ENCODE measurements at regions not wholly inside any gene's neighbourhood (a gene's known extent, or its start where the extent isn't known, plus 50 kb on each side); places are given as distances from the start of the nearest gene placed in this dataset.

GRCh38 chr2:80725001-80725400 lies 420.4 kb upstream of the LRRTM1 start:
- H3K36me3 ChIP-seq, result no peaks in the 10 kb centered on the region
- DNase-seq, result no peak
- no peaks in the 10 kb centered on the region for H3K4me1 ChIP-seq
- intact Hi-C loops (cut with micrococcal nuclease), result no loop called here
- H3K9me3 ChIP-seq (replicated peaks), result peaks cover 15% of the 10 kb centered on the region
- no peak overlapping the region for H3K4me3 ChIP-seq
- no peaks in the 10 kb centered on the region for H3K27me3 ChIP-seq (ENCODE audit: low read depth)
- H3K27ac ChIP-seq (replicated peaks), result no peak overlapping the region
- no peak for TF ChIP-seq CTCF (IDR thresholded peaks at IDR 0.05; ENCODE audit: borderline replicate concordance)

DNA sequence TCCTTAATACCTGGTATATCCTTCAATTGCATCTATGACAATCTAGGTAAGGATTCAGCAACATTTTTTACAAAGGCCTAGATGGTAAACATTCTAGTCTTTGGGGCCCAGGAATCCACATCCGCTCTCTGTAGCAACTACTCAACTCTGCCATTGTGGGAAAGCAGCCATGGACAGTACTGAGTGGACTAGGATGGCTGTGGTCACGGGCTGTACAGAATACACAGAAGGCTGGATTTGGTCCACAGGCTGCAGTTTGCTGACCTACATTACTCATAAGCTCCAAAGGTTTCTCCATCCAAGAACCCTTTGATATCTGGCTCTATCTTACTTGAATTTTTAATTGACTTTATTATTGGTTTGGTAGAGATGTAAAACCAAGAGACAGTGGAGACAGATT lies 418.3 kb upstream of the LRRTM1 start:
- Histone ChIP-seq H3K27ac (replicated peaks) (no peak overlapping the region), H3K9me3 (replicated peaks) (no peaks in the 10 kb centered on the region), H3K36me3 (no peaks in the 10 kb centered on the region), H3K27me3 (ENCODE audit: low read depth) (no peaks in the 10 kb centered on the region), H3K4me1 (no peaks in the 10 kb centered on the region), H3K4me3 (no peak overlapping the region)
- DNase-seq, result no peak
- intact Hi-C loops (cut with micrococcal nuclease), result no loop called here
- TF ChIP-seq CTCF (IDR thresholded peaks at IDR 0.05; ENCODE audit: borderline replicate concordance), result no peak

- TF ChIP-seq CTCF (IDR thresholded peaks at IDR 0.05; ENCODE audit: borderline replicate concordance), result no peak
- no peak overlapping the region for H3K27ac ChIP-seq (replicated peaks)
Measured at GRCh38 chr2:80719607-80720006, 415.1 kb upstream of the LRRTM1 start.

DNA sequence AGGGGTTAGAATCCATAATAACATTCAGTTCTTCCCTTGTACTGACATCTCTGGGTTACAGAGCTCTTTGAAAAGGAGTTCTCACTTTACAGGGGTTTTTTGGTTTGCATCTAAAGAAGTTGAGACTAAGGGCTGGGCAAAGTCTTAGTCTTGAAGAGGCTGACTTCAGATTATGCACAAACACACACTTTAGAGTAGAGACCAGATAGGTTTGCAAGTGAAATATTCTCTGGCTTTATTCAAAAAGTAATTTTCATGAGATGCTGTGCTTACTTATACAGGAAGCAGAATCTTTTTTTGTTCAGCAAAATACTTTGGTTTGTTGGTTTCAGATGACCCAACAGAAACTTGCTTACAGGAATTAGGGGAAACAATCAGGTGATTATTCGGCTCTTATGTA lies 410.9 kb upstream of the LRRTM1 start:
- Histone ChIP-seq H3K27me3 (ENCODE audit: low read depth) (no peaks in the 10 kb centered on the region), H3K9me3 (replicated peaks) (no peaks in the 10 kb centered on the region), H3K27ac (replicated peaks) (no peak overlapping the region), H3K4me3 (no peak overlapping the region), H3K36me3 (no peaks in the 10 kb centered on the region), H3K4me1 (no peaks in the 10 kb centered on the region)
- intact Hi-C loops (cut with micrococcal nuclease), result no loop called here
- no peak for TF ChIP-seq CTCF (IDR thresholded peaks at IDR 0.05; ENCODE audit: borderline replicate concordance)
- DNase-seq, result no peak

More at GRCh38 chr2:80719607-80720006, 415.1 kb upstream of the LRRTM1 start:
- no peaks in the 10 kb centered on the region for H3K4me1 ChIP-seq
- H3K27me3 ChIP-seq (ENCODE audit: low read depth), result no peaks in the 10 kb centered on the region
- H3K9me3 ChIP-seq (replicated peaks), result no peaks in the 10 kb centered on the region
- DNase-seq, result no peak
- intact Hi-C loops (cut with micrococcal nuclease), result no loop called here
- no peak overlapping the region for H3K4me3 ChIP-seq
- no peaks in the 10 kb centered on the region for H3K36me3 ChIP-seq

GRCh38 chr2:80711915-80712314 lies 407.4 kb upstream of the LRRTM1 start:
- DNase-seq, result no peak
- Histone ChIP-seq H3K27me3 (ENCODE audit: low read depth) (no peaks in the 10 kb centered on the region), H3K27ac (replicated peaks) (no peak overlapping the region), H3K36me3 (no peaks in the 10 kb centered on the region), H3K9me3 (replicated peaks) (no peaks in the 10 kb centered on the region), H3K4me3 (no peak overlapping the region), H3K4me1 (no peaks in the 10 kb centered on the region)
- no peak for TF ChIP-seq CTCF (IDR thresholded peaks at IDR 0.05; ENCODE audit: borderline replicate concordance)
- intact Hi-C loops (cut with micrococcal nuclease), result no loop called here

DNA sequence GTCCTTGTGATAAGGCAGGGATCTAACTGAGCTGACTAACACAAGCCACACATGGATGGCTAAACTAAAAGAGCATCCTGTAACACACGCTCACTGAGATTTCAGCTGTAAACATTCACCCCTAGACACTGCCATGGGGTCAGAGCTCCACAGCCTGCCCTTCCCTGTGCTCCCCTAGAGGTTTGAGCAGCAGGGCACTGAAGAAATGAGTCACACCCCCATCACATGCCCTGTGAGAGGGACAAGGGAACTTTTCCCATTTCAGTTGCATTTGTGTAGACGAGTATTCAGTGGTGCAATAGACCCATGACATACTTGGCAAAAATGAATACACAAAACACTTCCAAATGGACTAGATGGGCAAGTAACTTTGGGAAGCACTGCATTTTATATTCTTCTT lies 402.4 kb upstream of the LRRTM1 start:
- intact Hi-C loops (cut with micrococcal nuclease), result no loop called here

More for the DNA sequence above, 402.4 kb upstream of the LRRTM1 start:
- DNase-seq, result no peak
- no peak for TF ChIP-seq CTCF (IDR thresholded peaks at IDR 0.05; ENCODE audit: borderline replicate concordance)
- no peaks in the 10 kb centered on the region for H3K4me1 ChIP-seq
- no peak overlapping the region for H3K4me3 ChIP-seq
- no peaks in the 10 kb centered on the region for H3K9me3 ChIP-seq (replicated peaks)
- H3K27me3 ChIP-seq (ENCODE audit: low read depth), result no peaks in the 10 kb centered on the region
- no peaks in the 10 kb centered on the region for H3K36me3 ChIP-seq
- no peak overlapping the region for H3K27ac ChIP-seq (replicated peaks)

Data from left ventricle myocardium inferior (tissue), 1 donor.